Middle frontal gyrus (tissue), 1 donor: ENCODE measurements at regions not wholly inside any gene's neighbourhood (a gene's known extent, or its start where the extent isn't known, plus 50 kb on each side); places are given as distances from the start of the nearest gene placed in this dataset.

Source experiments
- DNase-seq: peaks from one replicate; pipeline ENCODE4 v3.0.0-alpha.2; 2015; ENCODE audit warnings: low spot score; ENCODE audit errors: extremely low spot score

- no peak for DNase-seq
Observed at GRCh38 chr1:239436286-239436685, 49.9 kb downstream of the CHRM3 start.

- no peak for DNase-seq
Observed at GRCh38 chr1:239437822-239438221, 51.5 kb downstream of the CHRM3 start.

GRCh38 chr1:239438891-239439290 is 52.5 kb downstream of the CHRM3 start:
- DNase-seq, result no peak

GRCh38 chr1:239443361-239443760 is 57.0 kb downstream of the CHRM3 start:
- no peak for DNase-seq

GRCh38 chr1:239446611-239447010 is 60.2 kb downstream of the CHRM3 start:
- DNase-seq, result no peak

- DNase-seq, result no peak
Observed at GRCh38 chr1:239448911-239449310, 62.5 kb downstream of the CHRM3 start.

GRCh38 chr1:239455743-239456142 is 69.4 kb downstream of the CHRM3 start:
- no peak for DNase-seq

GRCh38 chr1:239456788-239457187 is 70.4 kb downstream of the CHRM3 start:
- DNase-seq, result no peak

- DNase-seq, result no peak
Observed at GRCh38 chr1:239457491-239458143, 71.2 kb downstream of the CHRM3 start.

- no peak for DNase-seq
Observed at GRCh38 chr1:239458144-239458500, 71.8 kb downstream of the CHRM3 start.

- DNase-seq, result no peak
Observed at GRCh38 chr1:239467730-239468129, 81.4 kb downstream of the CHRM3 start.

GRCh38 chr1:239478069-239478468 is 91.7 kb downstream of the CHRM3 start:
- DNase-seq, result peak; percentile 39

- DNase-seq, result no peak
Observed at GRCh38 chr1:239483391-239483790, 97.0 kb downstream of the CHRM3 start.

- no peak for DNase-seq
Observed at GRCh38 chr1:239493811-239494414, 107.5 kb downstream of the CHRM3 start.

GRCh38 chr1:239505094-239505493 is 118.7 kb downstream of the CHRM3 start:
- no peak for DNase-seq

- DNase-seq, result no peak
Observed at GRCh38 chr1:239507826-239508225, 121.5 kb downstream of the CHRM3 start.

- no peak for DNase-seq
Observed at GRCh38 chr1:239511875-239512274, 125.5 kb downstream of the CHRM3 start.

GRCh38 chr1:239516579-239516978 is 130.2 kb downstream of the CHRM3 start:
- no peak for DNase-seq

GRCh38 chr1:239526391-239526790 is 140.0 kb downstream of the CHRM3 start:
- DNase-seq, result no peak

GRCh38 chr1:239527051-239527693 is 140.8 kb downstream of the CHRM3 start:
- DNase-seq, result no peak

GRCh38 chr1:239536165-239536849 is 149.9 kb downstream of the CHRM3 start:
- no peak for DNase-seq

GRCh38 chr1:239537795-239538194 is 151.4 kb downstream of the CHRM3 start:
- DNase-seq, result no peak
